ENCODE measurements at regions not wholly inside any gene's neighbourhood (a gene's known extent, or its start where the extent isn't known, plus 50 kb on each side); places are given as distances from the start of the nearest gene placed in this dataset.
"Not testable (repeated sequence)": the region's sequence is repeated elsewhere in the genome, so short reads cannot be mapped to it uniquely, and the experiment has no call there.

GRCh38 chr15:89004726-89005030 is 83.6 kb upstream of the ABHD2 start:
- H3K9me3 ChIP-seq: no peaks in the 10 kb centered on the region
- DNase-seq (ENCODE audit: low spot score): no peak
- H3K27ac ChIP-seq: no peak overlapping the region
- H3K36me3 ChIP-seq: no peaks in the 10 kb centered on the region
- no peak overlapping the region for H3K4me3 ChIP-seq
- TF ChIP-seq CTCF (IDR thresholded peaks at IDR 0.05): no peak
- H3K27me3 ChIP-seq: no peaks in the 10 kb centered on the region
- H3K4me1 ChIP-seq: peaks cover 0 to 19% of the 10 kb centered on the region in 2 donors

- H3K27me3 ChIP-seq; H3K36me3 ChIP-seq; DNase-seq (ENCODE audit: low spot score); H3K4me1 ChIP-seq; H3K4me3 ChIP-seq; H3K27ac ChIP-seq; H3K9me3 ChIP-seq: not testable (repeated sequence)
Observed at GRCh38 chr15:89007527-89007926, 80.7 kb upstream of the ABHD2 start.

- Histone ChIP-seq H3K4me1 (peaks cover 0 to 4% of the 10 kb centered on the region in 2 donors), H3K36me3 (no peaks in the 10 kb centered on the region), H3K27me3 (no peaks in the 10 kb centered on the region), H3K4me3 (no peak overlapping the region), H3K27ac (no peak overlapping the region), H3K9me3 (no peaks in the 10 kb centered on the region)
- DNase-seq (ENCODE audit: low spot score): no peak
- no peak for TF ChIP-seq CTCF (IDR thresholded peaks at IDR 0.05)
Observed at GRCh38 chr15:89007989-89008388, 80.3 kb upstream of the ABHD2 start.

- H3K4me1 ChIP-seq: no peaks in the 10 kb centered on the region
- H3K27ac ChIP-seq: no peak overlapping the region
- no peaks in the 10 kb centered on the region for H3K9me3 ChIP-seq
- H3K27me3 ChIP-seq: no peaks in the 10 kb centered on the region
- no peak for DNase-seq (ENCODE audit: low spot score)
- TF ChIP-seq CTCF (IDR thresholded peaks at IDR 0.05): no peak
- no peak overlapping the region for H3K4me3 ChIP-seq
- no peaks in the 10 kb centered on the region for H3K36me3 ChIP-seq
Observed at GRCh38 chr15:89009080-89009479, 79.2 kb upstream of the ABHD2 start.

- Histone ChIP-seq H3K9me3 (no peaks in the 10 kb centered on the region), H3K36me3 (no peaks in the 10 kb centered on the region), H3K27me3 (no peaks in the 10 kb centered on the region), H3K27ac (no peak overlapping the region), H3K4me1 (peaks cover 0 to 31% of the 10 kb centered on the region in 2 donors), H3K4me3 (no peak overlapping the region)
- no peak for TF ChIP-seq CTCF (IDR thresholded peaks at IDR 0.05)
- DNase-seq (ENCODE audit: low spot score): no peak
Observed at GRCh38 chr15:89015412-89016097, 72.7 kb upstream of the ABHD2 start.

GRCh38 chr15:89016549-89017041 is 71.7 kb upstream of the ABHD2 start:
- peak overlapping the region; percentile 78 to 83 for H3K27ac ChIP-seq
- H3K4me3 ChIP-seq: no peak overlapping the region

More at GRCh38 chr15:89016549-89017041, 71.7 kb upstream of the ABHD2 start:
- no peak for DNase-seq (ENCODE audit: low spot score)
- H3K36me3 ChIP-seq: no peaks in the 10 kb centered on the region
- H3K9me3 ChIP-seq: no peaks in the 10 kb centered on the region
- H3K4me1 ChIP-seq: peaks cover 0 to 31% of the 10 kb centered on the region in 2 donors
- H3K27me3 ChIP-seq: no peaks in the 10 kb centered on the region
- TF ChIP-seq CTCF (IDR thresholded peaks at IDR 0.05): no peak

Measured in right atrium auricular region (tissue), 2 donors.